ENCODE measurements at regions not wholly inside any gene's neighbourhood (a gene's known extent, or its start where the extent isn't known, plus 50 kb on each side); places are given as distances from the start of the nearest gene placed in this dataset.

- TF ChIP-seq CTCF (IDR thresholded peaks at IDR 0.05; ENCODE audit: low read depth, low read length, poor library complexity, severe bottlenecking) (no peak), EZH2phosphoT487 (IDR thresholded peaks at IDR 0.05; ENCODE audit: borderline replicate concordance, low read length) (no peak)
Measured at GRCh38 chr18:66695281-66695680, 91.4 kb upstream of the CDH19 start.
